ENCODE measurements at regions not wholly inside any gene's neighbourhood (a gene's known extent, or its start where the extent isn't known, plus 50 kb on each side); places are given as distances from the start of the nearest gene placed in this dataset.
"Not testable (repeated sequence)": the region's sequence is repeated elsewhere in the genome, so short reads cannot be mapped to it uniquely, and the experiment has no call there.

GRCh38 chr5:52255308-52255707 is 532.4 kb upstream of the ITGA1 start:
- ATAC-seq (no peak), DNase-seq (no peak)
- intact Hi-C loops (cut with micrococcal nuclease), result no loop called here

DNA sequence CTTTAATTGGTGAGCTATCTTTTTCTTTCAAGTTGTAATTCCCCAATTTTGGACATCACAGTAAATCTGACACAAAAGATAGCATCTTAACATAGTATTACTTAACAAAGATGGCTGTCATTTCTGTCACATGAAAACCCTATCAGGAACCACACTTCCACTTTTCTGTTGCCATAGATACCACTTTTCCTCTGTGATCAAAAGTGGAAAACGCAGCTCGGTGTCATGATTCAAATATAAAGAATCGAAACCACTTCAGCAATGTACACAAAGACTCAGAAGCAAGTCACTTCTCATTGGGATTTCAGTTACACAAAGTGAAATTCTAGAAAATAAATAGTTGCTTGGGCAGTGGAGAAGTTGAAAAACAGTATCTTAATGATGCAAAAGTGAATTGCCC is 524.9 kb upstream of the ITGA1 start:
- ATAC-seq (no peak), DNase-seq (no peak)
- intact Hi-C loops (cut with micrococcal nuclease), result no loop called here

- intact Hi-C loops (cut with micrococcal nuclease), result no loop called here
- DNase-seq (no peak), ATAC-seq (no peak)
These were observed 518.3 kb upstream of the ITGA1 start for GRCh38 chr5:52269401-52269800.

GRCh38 chr5:52269859-52270258 is 517.9 kb upstream of the ITGA1 start:
- ATAC-seq (no peak), DNase-seq (no peak)
- intact Hi-C loops (cut with micrococcal nuclease), result no loop called here

DNA sequence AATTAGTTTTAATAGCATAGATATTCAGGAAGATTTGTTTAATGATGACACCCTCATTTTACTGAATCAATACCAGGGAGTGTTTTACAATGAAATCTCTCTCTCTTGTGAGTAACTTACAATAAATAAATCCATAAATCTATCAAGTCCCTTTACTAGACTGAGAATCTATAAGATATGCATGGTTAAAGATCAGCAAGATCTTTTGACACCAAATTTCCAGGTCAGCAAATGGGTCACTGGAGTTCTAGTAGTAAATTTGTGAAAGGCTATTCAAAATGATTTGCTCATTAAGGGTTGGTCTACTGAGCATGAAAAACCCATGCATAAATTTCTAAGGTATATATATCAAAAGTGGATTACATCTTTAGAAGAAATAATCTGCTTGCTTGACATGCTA is 512.1 kb upstream of the ITGA1 start:
- intact Hi-C loops (cut with micrococcal nuclease), result no loop called here
- DNase-seq (no peak), ATAC-seq (no peak)

GRCh38 chr5:52277101-52277500 is 510.6 kb upstream of the ITGA1 start:
- intact Hi-C loops (cut with micrococcal nuclease), result no loop called here
- DNase-seq (no peak), ATAC-seq (no peak)

GRCh38 chr5:52282647-52283046 is 505.1 kb upstream of the ITGA1 start:
- DNase-seq, result no peak
- no peak for ATAC-seq
- intact Hi-C loops (cut with micrococcal nuclease), result no loop called here

DNA sequence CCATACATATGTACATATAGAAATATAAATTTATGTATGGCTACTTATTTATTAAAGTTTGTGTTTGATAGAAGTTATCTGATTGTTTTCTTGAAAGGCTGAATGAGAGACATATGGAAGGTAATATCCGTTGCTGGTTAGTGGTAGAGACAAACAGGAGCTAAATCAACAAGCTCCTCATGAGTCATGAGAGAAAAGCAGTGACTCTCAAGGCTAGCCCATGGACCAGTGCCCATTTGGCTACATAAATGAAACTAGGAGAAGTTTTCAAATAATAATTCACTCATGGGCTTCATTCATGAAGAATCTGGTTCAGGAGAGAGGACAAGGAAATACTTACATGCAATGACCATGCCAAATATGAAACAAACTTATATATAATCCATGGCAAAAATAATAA is 504.5 kb upstream of the ITGA1 start:
- DNase-seq, result no peak
- no peak for ATAC-seq
- intact Hi-C loops (cut with micrococcal nuclease), result no loop called here

DNA sequence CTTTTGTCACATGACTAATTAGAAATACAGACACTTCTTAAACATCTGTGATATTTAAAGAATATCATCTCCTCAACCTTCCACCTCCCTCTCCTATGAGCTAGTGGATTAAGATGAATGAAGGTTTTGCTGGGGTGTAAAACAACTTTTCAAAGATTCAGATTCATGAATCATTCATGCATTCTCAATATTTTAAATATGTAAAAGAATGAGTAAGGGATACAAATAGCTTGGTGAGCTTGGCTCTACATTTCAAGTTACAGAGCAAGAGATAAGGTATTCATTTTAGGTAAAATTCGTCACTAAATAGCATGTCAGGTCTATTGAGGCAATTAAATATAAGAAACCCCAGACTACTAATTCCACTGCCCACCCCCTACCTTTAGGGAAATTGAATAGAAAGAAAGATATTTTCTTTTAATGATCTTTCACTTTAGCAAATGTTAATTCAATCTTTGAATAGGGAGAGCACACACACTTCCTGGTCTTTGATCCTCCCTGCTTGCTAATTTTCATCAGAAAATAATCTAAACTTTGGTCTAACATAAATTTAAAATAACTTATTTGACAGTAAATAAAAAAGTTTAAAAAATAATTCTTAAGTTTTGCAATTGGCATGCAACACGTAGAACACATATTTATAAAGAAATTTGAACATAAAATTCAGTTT is 486.9 kb upstream of the ITGA1 start:
- DNase-seq (no peak), ATAC-seq (no peak)
- intact Hi-C loops (cut with micrococcal nuclease), result no loop called here

GRCh38 chr5:52304816-52305215 is 482.9 kb upstream of the ITGA1 start:
- DNase-seq; intact Hi-C loops (cut with micrococcal nuclease); ATAC-seq: not testable (repeated sequence)

DNA sequence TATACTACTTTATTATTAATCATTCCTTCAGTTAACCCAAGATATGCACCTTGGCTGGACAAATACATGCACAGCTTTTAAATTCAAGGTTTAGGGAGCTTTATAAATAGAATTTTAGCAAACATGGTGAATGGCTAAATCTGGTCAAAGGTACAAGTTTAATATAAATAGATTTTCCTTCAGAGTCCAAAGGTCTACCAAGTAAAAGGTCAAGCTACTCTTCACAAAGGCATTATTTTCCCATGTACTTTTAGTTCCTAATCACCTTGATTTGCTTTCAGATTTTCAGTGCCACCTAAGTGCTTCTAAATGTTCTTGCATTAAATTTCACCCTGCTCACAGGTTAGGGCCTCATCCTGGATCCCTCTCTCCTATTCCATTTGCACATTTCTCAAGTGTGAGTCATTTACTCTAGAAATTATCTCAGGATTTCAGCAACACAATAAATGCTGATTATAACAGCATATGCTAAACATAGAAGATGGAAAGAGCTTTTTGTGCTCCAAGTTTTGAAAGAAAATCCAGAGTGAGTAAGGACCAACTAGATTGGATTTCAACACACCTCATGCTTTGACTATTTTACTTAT is 459.4 kb upstream of the ITGA1 start:
- no peak for DNase-seq
- ATAC-seq, result no peak
- intact Hi-C loops (cut with micrococcal nuclease), result no loop called here

- intact Hi-C loops (cut with micrococcal nuclease), result no loop called here
- DNase-seq (no peak), ATAC-seq (no peak)
These were observed 456.0 kb upstream of the ITGA1 start for GRCh38 chr5:52331725-52332124.

DNA sequence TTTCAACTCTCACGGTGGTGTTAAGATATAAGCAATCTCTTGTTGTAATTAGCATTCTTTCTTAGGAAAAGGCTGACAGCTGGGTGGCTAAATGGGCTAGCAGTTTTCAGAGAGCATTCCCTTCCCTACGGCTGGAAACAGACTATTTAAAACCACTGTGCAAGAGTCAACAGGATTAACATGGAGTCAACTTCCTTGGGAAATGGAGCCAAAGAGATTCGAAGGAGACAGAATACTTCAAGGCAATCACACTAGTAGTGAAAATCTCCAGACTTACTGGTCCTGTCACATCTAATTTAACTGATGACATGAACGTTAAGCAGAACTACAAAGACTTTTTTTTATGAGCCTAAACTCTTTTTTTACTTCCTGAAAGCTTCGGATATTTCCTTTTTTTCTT is 453.3 kb upstream of the ITGA1 start:
- intact Hi-C loops (cut with micrococcal nuclease), result no loop called here
- no peak for ATAC-seq
- no peak for DNase-seq

GRCh38 chr5:52339285-52339684 is 448.4 kb upstream of the ITGA1 start:
- ATAC-seq, result no peak
- intact Hi-C loops (cut with micrococcal nuclease), result no loop called here
- DNase-seq, result no peak

GRCh38 chr5:52342361-52342760 is 445.4 kb upstream of the ITGA1 start:
- DNase-seq, result no peak
- ATAC-seq, result no peak
- intact Hi-C loops (cut with micrococcal nuclease), result no loop called here

GRCh38 chr5:52356311-52356918 is 431.3 kb upstream of the ITGA1 start:
- ATAC-seq, result no peak
- intact Hi-C loops (cut with micrococcal nuclease), result no loop called here
- DNase-seq, result no peak

GRCh38 chr5:52359261-52359660 is 428.5 kb upstream of the ITGA1 start:
- ATAC-seq (no peak), DNase-seq (no peak)
- intact Hi-C loops (cut with micrococcal nuclease), result no loop called here

DNA sequence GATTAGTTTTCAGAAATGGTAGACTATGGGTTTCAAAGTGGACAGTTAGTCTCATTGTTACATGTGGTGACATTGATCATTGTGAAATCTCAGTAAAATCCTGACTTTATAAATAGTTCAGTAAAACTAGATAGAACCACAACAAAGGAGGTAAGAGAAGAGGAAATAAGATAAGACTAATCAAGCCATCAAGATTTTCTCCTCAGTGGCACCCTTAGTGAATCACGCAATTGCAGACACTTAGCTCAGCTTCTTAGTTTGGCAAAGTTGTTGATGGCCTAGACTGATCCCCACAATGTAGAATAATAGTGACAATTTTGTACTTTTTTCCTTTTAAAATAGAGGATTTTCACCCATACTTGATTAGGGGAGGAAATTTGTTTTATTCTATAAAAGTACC is 426.7 kb upstream of the ITGA1 start:
- intact Hi-C loops (cut with micrococcal nuclease), result no loop called here
- ATAC-seq (no peak), DNase-seq (no peak)

- ATAC-seq (no peak), DNase-seq (no peak)
- intact Hi-C loops (cut with micrococcal nuclease), result no loop called here
These were observed 413.4 kb upstream of the ITGA1 start for GRCh38 chr5:52374286-52374685.

GRCh38 chr5:52375969-52376368 is 411.7 kb upstream of the ITGA1 start:
- intact Hi-C loops (cut with micrococcal nuclease), result no loop called here
- ATAC-seq, result no peak
- no peak for DNase-seq

DNA sequence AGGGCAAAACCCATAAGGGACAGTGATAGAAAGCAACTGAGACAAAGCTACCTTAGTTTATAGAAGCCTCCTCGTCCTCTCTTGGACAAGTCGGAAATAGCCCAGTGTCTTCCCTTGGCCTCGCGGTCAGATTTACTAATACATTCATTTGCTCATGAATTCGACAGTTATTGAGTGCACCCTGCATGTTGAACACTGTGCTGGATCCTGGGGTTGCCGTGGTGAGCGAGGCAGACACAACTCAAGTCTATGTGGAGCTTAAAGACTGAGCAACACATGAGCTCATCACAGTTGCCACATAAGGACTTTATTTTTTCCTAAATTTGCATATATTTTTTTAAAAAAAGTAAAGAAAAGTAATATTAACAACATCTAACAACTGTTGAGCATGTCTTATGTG is 411.1 kb upstream of the ITGA1 start:
- intact Hi-C loops (cut with micrococcal nuclease), result no loop called here
- ATAC-seq, result no peak

More for the DNA sequence above, 411.1 kb upstream of the ITGA1 start:
- DNase-seq, result no peak

All from left ventricle myocardium superior (tissue), 1 donor.